T-helper 1 cell treated with Interleukin-12 subunit alpha and Interleukin-12 subunit beta and Interleukin-4 antibody, amounts not matched to agents 30 μg/mL and 1 μg/mL, for 36 hours (primary cell): ENCODE measurements at regions not wholly inside any gene's neighbourhood (a gene's known extent, or its start where the extent isn't known, plus 50 kb on each side); places are given as distances from the start of the nearest gene placed in this dataset.

Experiments used
- H3K27ac Mint-ChIP-seq: one replicate; pipeline ENCODE4 v1.8.0; 2021; ENCODE audit warnings: mild to moderate bottlenecking, mixed read lengths
- H3K27me3 Mint-ChIP-seq: one replicate; pipeline ENCODE4 v1.8.0; 2021; ENCODE audit warnings: low read depth, mixed read lengths
- H3K36me3 Mint-ChIP-seq: one replicate; pipeline ENCODE4 v1.8.0; 2021; ENCODE audit warnings: low read depth, mixed read lengths
- H3K4me1 Mint-ChIP-seq: one replicate; pipeline ENCODE4 v1.8.0; 2021; ENCODE audit warnings: low read depth, mixed read lengths
- H3K4me3 Mint-ChIP-seq: one replicate; pipeline ENCODE4 v1.8.0; 2021; ENCODE audit warnings: mild to moderate bottlenecking, moderate library complexity, mixed read lengths
- H3K9me3 Mint-ChIP-seq: one replicate; pipeline ENCODE4 v1.8.0; 2021; ENCODE audit warnings: mixed read lengths

DNA sequence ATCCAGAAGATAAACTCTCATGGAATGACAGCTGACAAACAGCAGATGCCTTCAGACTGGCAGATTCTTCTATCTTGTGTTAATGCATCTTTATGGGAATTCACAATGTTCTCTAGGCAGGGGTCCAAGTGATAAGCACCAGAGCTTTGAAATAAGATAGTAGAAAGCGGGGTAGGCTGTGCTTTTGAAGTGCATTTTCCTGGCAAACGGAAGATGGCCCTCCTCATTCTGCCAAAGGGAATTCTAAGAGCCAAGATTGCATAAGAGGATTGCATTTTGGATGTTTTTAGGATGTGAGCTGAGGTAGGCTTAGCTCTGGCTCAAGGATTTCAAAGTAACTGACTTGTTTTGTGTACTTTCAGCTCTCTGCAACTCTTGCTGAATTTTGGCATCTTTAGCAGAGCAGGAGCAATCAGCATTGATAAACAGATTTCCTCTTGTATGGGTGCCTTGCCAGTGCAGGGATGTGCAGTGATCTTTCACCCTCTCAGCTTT, 298.5 kb upstream of the KLF6 start:
- Mint-ChIP-seq H3K4me1 (peaks cover 22% of the 10 kb centered on the region), H3K36me3 (peaks cover 6% of the 10 kb centered on the region), H3K27me3 (peaks cover 10% of the 10 kb centered on the region), H3K27ac (no peak overlapping the region), H3K4me3 (no peak overlapping the region), H3K9me3 (peaks cover 3% of the 10 kb centered on the region)

DNA sequence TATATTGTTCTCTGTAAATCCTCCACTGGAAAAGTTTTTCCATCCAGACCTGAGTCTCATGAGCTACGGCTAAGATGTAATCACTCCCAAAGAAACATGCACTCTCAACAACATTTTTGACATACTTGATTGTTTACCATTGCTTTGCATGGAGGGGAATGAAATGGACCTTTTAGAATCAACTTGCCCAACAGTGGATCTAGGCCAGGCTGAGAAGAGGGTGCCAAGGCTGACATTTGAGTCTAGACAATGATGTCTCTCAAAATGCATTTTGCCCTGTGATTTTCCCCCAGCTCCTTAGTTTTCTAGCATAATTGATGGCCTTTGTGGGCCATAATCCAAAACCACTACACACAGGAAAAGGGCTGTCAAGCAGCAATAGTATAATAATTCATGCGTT, 297.9 kb upstream of the KLF6 start:
- H3K27ac Mint-ChIP-seq = no peak overlapping the region
- H3K9me3 Mint-ChIP-seq = peaks cover 3% of the 10 kb centered on the region
- peaks cover 6% of the 10 kb centered on the region for H3K36me3 Mint-ChIP-seq
- H3K27me3 Mint-ChIP-seq = peaks cover 10% of the 10 kb centered on the region
- H3K4me3 Mint-ChIP-seq = no peak overlapping the region
- peaks cover 23% of the 10 kb centered on the region for H3K4me1 Mint-ChIP-seq

DNA sequence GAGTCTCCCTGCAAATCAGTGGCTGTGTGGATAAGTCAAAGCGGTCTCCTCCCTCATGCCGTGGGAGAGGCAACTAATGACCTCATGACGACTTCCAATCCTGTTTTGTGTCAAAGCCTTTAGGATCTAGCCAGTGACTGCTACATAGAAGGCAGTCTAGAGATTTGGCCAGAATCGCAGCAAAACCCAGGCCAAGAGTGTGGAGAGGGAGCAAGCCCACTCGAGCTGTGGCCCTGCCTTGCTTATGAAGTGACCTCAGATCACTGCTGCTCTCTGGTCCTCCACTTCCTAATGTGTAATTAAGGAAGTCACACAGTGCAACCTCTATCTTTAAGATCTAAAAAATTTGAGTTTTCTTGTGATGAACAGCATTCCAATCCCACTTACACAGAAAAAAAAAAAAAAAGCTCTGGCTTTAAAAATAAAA, 296.7 kb upstream of the KLF6 start:
- peaks cover 8% of the 10 kb centered on the region for H3K27me3 Mint-ChIP-seq
- H3K4me1 Mint-ChIP-seq = peaks cover 28% of the 10 kb centered on the region
- peaks cover 3% of the 10 kb centered on the region for H3K9me3 Mint-ChIP-seq
- no peak overlapping the region for H3K4me3 Mint-ChIP-seq
- H3K36me3 Mint-ChIP-seq = peaks cover 6% of the 10 kb centered on the region
- no peak overlapping the region for H3K27ac Mint-ChIP-seq

GRCh38 chr10:4080225-4080805, 295.3 kb upstream of the KLF6 start:
- Mint-ChIP-seq H3K27me3 (no peaks in the 10 kb centered on the region), H3K4me3 (peak overlapping the region; percentile 27), H3K36me3 (peaks cover 10% of the 10 kb centered on the region), H3K4me1 (peaks cover 34% of the 10 kb centered on the region), H3K9me3 (peaks cover 3% of the 10 kb centered on the region), H3K27ac (peak overlapping the region; percentile 47)

- H3K4me1 Mint-ChIP-seq = peaks cover 39% of the 10 kb centered on the region
Measured at GRCh38 chr10:4079803-4080202, 294.8 kb upstream of the KLF6 start.

GRCh38 chr10:4077804-4078203, 292.8 kb upstream of the KLF6 start:
- Mint-ChIP-seq H3K9me3 (peaks cover 3% of the 10 kb centered on the region), H3K4me1 (peaks cover 51% of the 10 kb centered on the region), H3K27me3 (no peaks in the 10 kb centered on the region), H3K4me3 (no peak overlapping the region), H3K27ac (peak overlapping the region; percentile 31), H3K36me3 (peaks cover 13% of the 10 kb centered on the region)

More at GRCh38 chr10:4079803-4080202, 294.8 kb upstream of the KLF6 start:
- Mint-ChIP-seq H3K36me3 (peaks cover 10% of the 10 kb centered on the region), H3K9me3 (peaks cover 3% of the 10 kb centered on the region), H3K4me3 (peak overlapping the region; percentile 16), H3K27me3 (no peaks in the 10 kb centered on the region), H3K27ac (peak overlapping the region; percentile 38)

- H3K27me3 Mint-ChIP-seq = no peaks in the 10 kb centered on the region
- H3K9me3 Mint-ChIP-seq = peaks cover 3% of the 10 kb centered on the region
- no peak overlapping the region for H3K4me3 Mint-ChIP-seq
- H3K27ac Mint-ChIP-seq = no peak overlapping the region
- H3K4me1 Mint-ChIP-seq = peaks cover 51% of the 10 kb centered on the region
- H3K36me3 Mint-ChIP-seq = peaks cover 13% of the 10 kb centered on the region
Measured at GRCh38 chr10:4076983-4077382, 292.0 kb upstream of the KLF6 start.

DNA sequence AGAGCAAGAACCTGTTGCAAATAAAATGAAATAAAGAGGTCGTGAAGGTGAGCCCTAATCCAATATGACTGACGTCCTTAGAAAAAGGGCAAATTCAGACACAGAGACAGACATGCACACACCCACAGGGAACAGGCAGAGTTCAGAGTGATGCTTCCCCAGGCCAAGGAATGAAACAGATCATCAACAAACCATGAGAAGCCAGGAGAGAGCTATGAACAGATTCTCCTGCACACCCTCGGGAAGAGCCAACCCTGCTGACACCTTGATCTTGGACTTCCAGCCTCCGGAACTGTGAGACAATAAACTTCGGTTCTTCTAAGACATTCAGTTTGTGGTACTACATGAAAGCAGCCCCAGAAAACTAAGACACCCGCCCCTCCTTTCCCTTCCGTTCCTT, 290.4 kb upstream of the KLF6 start:
- peaks cover 3% of the 10 kb centered on the region for H3K9me3 Mint-ChIP-seq
- peak overlapping the region; percentile 84 for H3K27ac Mint-ChIP-seq
- peaks cover 41% of the 10 kb centered on the region for H3K4me1 Mint-ChIP-seq
- H3K36me3 Mint-ChIP-seq = peaks cover 10% of the 10 kb centered on the region
- peak overlapping the region; percentile 66 for H3K4me3 Mint-ChIP-seq
- H3K27me3 Mint-ChIP-seq = no peaks in the 10 kb centered on the region

GRCh38 chr10:4074545-4075407, 289.8 kb upstream of the KLF6 start:
- peaks cover 3% of the 10 kb centered on the region for H3K9me3 Mint-ChIP-seq
- H3K27me3 Mint-ChIP-seq = no peaks in the 10 kb centered on the region
- peak overlapping the region; percentile 66 for H3K4me3 Mint-ChIP-seq
- peaks cover 8% of the 10 kb centered on the region for H3K36me3 Mint-ChIP-seq
- peaks cover 34% of the 10 kb centered on the region for H3K4me1 Mint-ChIP-seq
- peak overlapping the region; percentile 84 for H3K27ac Mint-ChIP-seq

- Mint-ChIP-seq H3K4me1 (peaks cover 29% of the 10 kb centered on the region), H3K27me3 (no peaks in the 10 kb centered on the region), H3K27ac (no peak overlapping the region), H3K9me3 (no peaks in the 10 kb centered on the region), H3K4me3 (no peak overlapping the region), H3K36me3 (peaks cover 8% of the 10 kb centered on the region)
Measured at GRCh38 chr10:4073912-4074311, 288.9 kb upstream of the KLF6 start.

DNA sequence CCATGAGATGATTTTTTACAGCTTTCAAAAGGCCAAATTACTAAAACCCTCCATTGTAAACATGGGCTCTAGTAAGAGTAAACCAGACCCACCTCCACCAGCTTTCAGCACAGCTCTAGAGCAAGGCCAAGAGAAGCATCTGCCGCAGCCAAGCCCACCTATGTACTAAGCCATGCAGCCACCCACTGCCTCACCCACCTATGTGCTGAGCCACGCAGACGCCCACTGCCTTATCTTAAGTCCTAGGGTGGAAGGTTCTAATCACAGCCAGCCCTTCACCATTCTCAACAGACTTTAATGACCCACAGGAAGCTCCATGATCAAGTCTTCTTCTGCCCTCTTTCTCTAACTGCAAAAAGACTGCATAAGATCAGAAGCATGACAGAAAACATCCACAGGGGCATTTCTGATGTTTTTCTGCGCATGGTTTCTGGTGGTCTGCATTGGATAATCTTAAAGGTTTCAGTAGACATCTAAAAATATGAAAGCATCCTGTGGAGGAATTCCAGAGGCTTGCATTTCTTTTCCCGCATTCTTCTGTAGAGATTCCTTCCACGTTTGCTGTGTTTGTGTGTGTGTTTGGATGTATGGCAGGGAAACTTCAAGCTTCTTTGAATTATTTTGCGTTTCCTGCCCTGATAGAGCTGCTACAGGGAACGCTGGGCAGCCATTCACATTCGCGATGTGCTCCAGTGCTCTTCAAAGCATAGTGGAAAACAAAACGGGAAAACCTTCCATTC, 286.1 kb upstream of the KLF6 start:
- Mint-ChIP-seq H3K27ac (no peak overlapping the region), H3K4me1 (peaks cover 23% of the 10 kb centered on the region), H3K9me3 (no peaks in the 10 kb centered on the region), H3K36me3 (peaks cover 8% of the 10 kb centered on the region), H3K27me3 (no peaks in the 10 kb centered on the region), H3K4me3 (no peak overlapping the region)

GRCh38 chr10:4070184-4070583, 285.2 kb upstream of the KLF6 start:
- Mint-ChIP-seq H3K4me1 (peaks cover 16% of the 10 kb centered on the region), H3K36me3 (peaks cover 4% of the 10 kb centered on the region), H3K4me3 (no peak overlapping the region), H3K27me3 (no peaks in the 10 kb centered on the region), H3K27ac (no peak overlapping the region), H3K9me3 (no peaks in the 10 kb centered on the region)

DNA sequence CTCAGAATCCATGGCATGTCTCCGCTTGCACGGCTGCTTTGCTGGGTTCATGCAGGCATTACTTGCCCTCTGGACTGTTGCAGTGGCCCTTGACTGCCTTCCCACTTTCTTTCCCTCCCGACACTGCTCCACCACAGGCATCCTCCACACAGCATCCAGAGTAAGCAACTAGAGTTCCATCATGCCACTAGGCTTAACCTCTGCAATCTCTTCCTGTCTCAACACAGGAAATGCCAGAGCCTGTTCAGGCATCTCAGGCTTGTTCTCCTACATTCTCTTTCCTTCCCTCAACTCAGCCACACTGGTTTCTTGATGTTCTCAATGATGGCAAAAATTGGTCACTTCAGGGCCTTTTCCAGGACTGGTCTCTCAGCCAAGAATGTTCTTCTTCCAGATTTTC, 284.5 kb upstream of the KLF6 start:
- H3K36me3 Mint-ChIP-seq = peaks cover under 1% of the 10 kb centered on the region
- no peak overlapping the region for H3K4me3 Mint-ChIP-seq
- peaks cover 9% of the 10 kb centered on the region for H3K4me1 Mint-ChIP-seq
- H3K27me3 Mint-ChIP-seq = no peaks in the 10 kb centered on the region
- no peak overlapping the region for H3K27ac Mint-ChIP-seq
- no peaks in the 10 kb centered on the region for H3K9me3 Mint-ChIP-seq

DNA sequence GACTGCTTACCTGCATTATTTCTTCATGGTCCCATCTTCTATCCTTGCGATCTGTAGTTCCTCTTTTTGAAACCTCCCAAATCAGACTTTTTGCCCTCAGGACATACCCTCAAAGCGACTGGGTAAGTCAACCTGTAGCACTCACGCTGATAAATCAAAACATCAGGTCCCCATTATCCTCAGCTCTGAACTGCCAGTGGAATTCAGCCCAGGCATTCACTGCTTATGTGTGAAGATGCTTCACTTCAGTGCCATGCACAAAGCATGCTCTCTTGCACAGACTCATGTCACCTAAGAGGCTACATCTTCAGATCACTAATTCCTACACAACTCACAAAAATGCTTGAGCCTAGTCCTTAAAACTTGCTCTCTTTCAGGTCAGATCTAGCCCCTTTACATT, 283.6 kb upstream of the KLF6 start:
- H3K27ac Mint-ChIP-seq = no peak overlapping the region
- H3K4me1 Mint-ChIP-seq = peaks cover 5% of the 10 kb centered on the region
- no peaks in the 10 kb centered on the region for H3K27me3 Mint-ChIP-seq
- H3K9me3 Mint-ChIP-seq = no peaks in the 10 kb centered on the region
- no peaks in the 10 kb centered on the region for H3K36me3 Mint-ChIP-seq
- no peak overlapping the region for H3K4me3 Mint-ChIP-seq
